ENCODE measurements at regions not wholly inside any gene's neighbourhood (a gene's known extent, or its start where the extent isn't known, plus 50 kb on each side); places are given as distances from the start of the nearest gene placed in this dataset.

DNA sequence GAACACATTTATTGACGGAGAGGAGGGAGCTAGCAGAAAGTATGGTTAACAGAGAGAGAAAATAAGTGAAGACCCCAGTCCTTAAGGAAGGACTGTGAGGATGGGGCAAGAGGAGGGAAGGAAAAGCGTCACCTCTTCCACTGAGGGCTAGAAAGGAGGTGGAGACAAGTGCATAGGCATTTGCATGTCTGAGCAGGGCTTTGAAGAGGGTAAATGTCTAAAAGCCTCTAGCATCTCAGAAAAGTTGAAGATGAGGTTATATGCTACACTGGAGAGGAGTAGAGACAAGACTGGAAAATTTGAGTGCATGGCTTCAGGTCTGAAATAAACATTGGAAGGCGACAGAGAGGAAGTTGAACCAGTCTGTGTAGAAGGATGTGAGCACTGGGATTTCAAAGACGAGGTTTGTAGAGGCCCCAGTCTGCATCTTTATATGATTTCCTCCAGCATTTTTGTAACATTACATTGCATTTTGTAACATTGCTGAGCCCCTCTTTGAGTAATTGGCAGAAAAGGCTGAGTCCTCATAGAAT is 98.5 kb upstream of the IFNG-AS1 start:
- Histone ChIP-seq H3K79me2 (ENCODE audit: control insufficient read depth in 1 of 2, insufficient read depth in 2 of 2, low read length in 2 of 2) (no peaks in the 10 kb centered on the region), H3K18ac (ENCODE audit: extremely low read depth, low read length) (no peak overlapping the region), H3K9ac (replicated peaks in 1 of 4; ENCODE audit: extremely low read depth in 1 of 4, low read depth in 3 of 4, low read length in 3 of 4) (no peak overlapping the region), H4K91ac (replicated peaks; ENCODE audit: insufficient read length, low read length) (no peak overlapping the region), H3K4me2 (ENCODE audit: insufficient read depth in 1 of 2, low read depth in 2 of 2, low read length in 2 of 2) (no peak overlapping the region), H2BK5ac (ENCODE audit: low read depth, low read length) (no peak overlapping the region), H3K56ac (replicated peaks; ENCODE audit: insufficient read length, low read depth, low read length) (no peak overlapping the region), H3K27ac (ENCODE audit: low read depth, low read length) (no peak overlapping the region), H3K27me3 (replicated peaks in 1 of 4; ENCODE audit: control insufficient read depth in 3 of 4, extremely low read depth in 1 of 4, insufficient read depth in 3 of 4, low read length in 3 of 4) (no peaks in the 10 kb centered on the region), H3K4me1 (replicated peaks in 1 of 4; ENCODE audit: control insufficient read depth in 3 of 4, insufficient read depth in 4 of 4, low read length in 3 of 4) (no peaks in the 10 kb centered on the region), H2BK12ac (ENCODE audit: low read depth, low read length) (no peak overlapping the region), H3K14ac (ENCODE audit: insufficient read length) (no peak overlapping the region), H2BK20ac (ENCODE audit: low read length) (no peak overlapping the region), H2BK120ac (replicated peaks; ENCODE audit: low read depth, low read length) (no peak overlapping the region), H3K23ac (ENCODE audit: insufficient read length) (no peak overlapping the region), H3K36me3 (ENCODE audit: control insufficient read depth in 2 of 4, insufficient read depth in 4 of 4, low read length in 3 of 4) (no peaks in the 10 kb centered on the region; a peak in 1 of 8 replicates), H3K4me3 (ENCODE audit: extremely low read depth in 1 of 4, insufficient read depth in 2 of 4, low read depth in 3 of 4, low read length in 4 of 4) (no peak overlapping the region), H3K79me1 (ENCODE audit: low read depth, low read length) (no peaks in the 10 kb centered on the region), H4K5ac (ENCODE audit: insufficient read length, low read depth, low read length) (no peak overlapping the region), H2AFZ (ENCODE audit: low read length) (no peak overlapping the region; the same call in 1 of the 2 replicates), H3K23me2 (ENCODE audit: low read depth, low read length) (no peaks in the 10 kb centered on the region), H3K4ac (replicated peaks; ENCODE audit: insufficient read length, low read depth, low read length) (no peak overlapping the region), H2BK15ac (ENCODE audit: low read length) (no peak overlapping the region), H2AK5ac (ENCODE audit: low read depth, low read length) (no peak overlapping the region), H4K8ac (ENCODE audit: extremely low read depth, insufficient read depth, low read length) (no peak overlapping the region), H3K9me3 (ENCODE audit: insufficient read depth in 2 of 2, low read depth in 1 of 2, low read length in 1 of 2) (no peaks in the 10 kb centered on the region), H4K20me1 (replicated peaks in 1 of 2; ENCODE audit: control insufficient read depth in 1 of 2, insufficient read depth in 2 of 2, low read length in 2 of 2) (no peaks in the 10 kb centered on the region)
- POLR2A ChIA-PET (ENCODE audit: partially characterized antibody) = no interaction called here
- 89% methylated on average over 4 of the region's 4 CpGs; no CpG with 5 or more reads in 1 of the 2 experiments for WGBS, 2 experiments (ENCODE audit: extremely low coverage in 1 of 2, insufficient coverage in 1 of 2, insufficient read length in 1 of 2, insufficient replicate concordance in 2 of 2, low coverage in 1 of 2, low lambda C conversion rate in 2 of 2, missing lambda C conversion rate in 1 of 2)
- CTCF ChIA-PET (ENCODE audit: partially characterized antibody) = no interaction called here
- FAIRE-seq = no peak
- no peak for DNase-seq (ENCODE audit: low read depth in 1 of 2, low spot score in 2 of 2)
- TF ChIP-seq CHD1 (IDR thresholded peaks at IDR 0.05; ENCODE audit: low read depth, low read length) (no peak), SP2 (IDR thresholded peaks at IDR 0.05; ENCODE audit: low read length) (no peak), CEBPB (IDR thresholded peaks at IDR 0.05; ENCODE audit: low read depth, low read length) (no peak), SRF (IDR thresholded peaks at IDR 0.05; ENCODE audit: low read depth, low read length) (no peak), EGR1 (IDR thresholded peaks at IDR 0.05; ENCODE audit: borderline replicate concordance, low read depth, low read length) (no peak), POLR2AphosphoS5 (IDR thresholded peaks at IDR 0.05; ENCODE audit: low read depth, low read length) (no peak), KDM4A (IDR thresholded peaks at IDR 0.05; ENCODE audit: low read depth, low read length, severe bottlenecking) (no peak), POU5F1 (IDR thresholded peaks at IDR 0.05; ENCODE audit: low read depth, low read length) (no peak), EP300 (IDR thresholded peaks at IDR 0.05; ENCODE audit: borderline replicate concordance in 1 of 2, low read depth in 2 of 2, low read length in 2 of 2) (no peak), ZNF274 (IDR thresholded peaks at IDR 0.05; ENCODE audit: borderline replicate concordance, extremely low read depth, low read length) (no peak), MAFK (IDR thresholded peaks at IDR 0.05; ENCODE audit: low read depth, low read length) (no peak), BACH1 (IDR thresholded peaks at IDR 0.05; ENCODE audit: low read length) (no peak), POLR2A (IDR thresholded peaks at IDR 0.05; ENCODE audit: control extremely low read depth in 1 of 2, low read depth in 2 of 2, low read length in 2 of 2) (no peak)
- TF ChIP-seq, protein P1, sequence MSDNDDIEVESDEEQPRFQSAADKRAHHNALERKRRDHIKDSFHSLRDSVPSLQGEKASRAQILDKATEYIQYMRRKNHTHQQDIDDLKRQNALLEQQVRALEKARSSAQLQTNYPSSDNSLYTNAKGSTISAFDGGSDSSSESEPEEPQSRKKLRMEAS (IDR thresholded peaks at IDR 0.05) = no peak
- TF ChIP-seq, protein P2, sequence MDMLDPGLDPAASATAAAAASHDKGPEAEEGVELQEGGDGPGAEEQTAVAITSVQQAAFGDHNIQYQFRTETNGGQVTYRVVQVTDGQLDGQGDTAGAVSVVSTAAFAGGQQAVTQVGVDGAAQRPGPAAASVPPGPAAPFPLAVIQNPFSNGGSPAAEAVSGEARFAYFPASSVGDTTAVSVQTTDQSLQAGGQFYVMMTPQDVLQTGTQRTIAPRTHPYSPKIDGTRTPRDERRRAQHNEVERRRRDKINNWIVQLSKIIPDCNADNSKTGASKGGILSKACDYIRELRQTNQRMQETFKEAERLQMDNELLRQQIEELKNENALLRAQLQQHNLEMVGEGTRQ (IDR thresholded peaks at IDR 0.05; ENCODE audit: low read length) = no peak

Measured in H1 (cell line).